ENCODE measurements at regions not wholly inside any gene's neighbourhood (a gene's known extent, or its start where the extent isn't known, plus 50 kb on each side); places are given as distances from the start of the nearest gene placed in this dataset.

DNA sequence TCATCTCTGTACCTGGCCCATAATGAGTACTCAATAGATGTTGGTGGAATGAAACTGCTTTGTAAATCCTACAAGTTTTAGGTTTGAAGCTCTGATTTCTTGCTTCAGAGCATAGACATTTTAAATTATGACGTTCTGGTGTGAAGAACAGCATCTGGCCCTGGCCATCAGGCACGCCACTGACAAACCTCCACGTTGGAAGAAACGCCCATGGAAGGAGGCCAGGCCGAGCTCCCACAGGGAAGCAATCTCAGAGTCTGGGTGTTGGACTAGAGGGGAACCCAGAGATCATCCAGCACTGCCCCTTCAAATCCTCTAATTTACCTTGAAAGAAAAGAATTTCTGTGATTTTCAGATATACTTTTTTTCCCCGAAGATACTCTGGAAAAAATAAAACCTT, 328.1 kb upstream of the RGMA start:
- ATAC-seq: no peak
- H3K27ac Mint-ChIP-seq: no peak overlapping the region
- no peak overlapping the region for H3K4me3 Mint-ChIP-seq
- H3K27me3 Mint-ChIP-seq: no peaks in the 10 kb centered on the region
- no peaks in the 10 kb centered on the region for H3K4me1 Mint-ChIP-seq
- H3K36me3 Mint-ChIP-seq: no peaks in the 10 kb centered on the region
- H3K9me3 Mint-ChIP-seq: no peaks in the 10 kb centered on the region

DNA sequence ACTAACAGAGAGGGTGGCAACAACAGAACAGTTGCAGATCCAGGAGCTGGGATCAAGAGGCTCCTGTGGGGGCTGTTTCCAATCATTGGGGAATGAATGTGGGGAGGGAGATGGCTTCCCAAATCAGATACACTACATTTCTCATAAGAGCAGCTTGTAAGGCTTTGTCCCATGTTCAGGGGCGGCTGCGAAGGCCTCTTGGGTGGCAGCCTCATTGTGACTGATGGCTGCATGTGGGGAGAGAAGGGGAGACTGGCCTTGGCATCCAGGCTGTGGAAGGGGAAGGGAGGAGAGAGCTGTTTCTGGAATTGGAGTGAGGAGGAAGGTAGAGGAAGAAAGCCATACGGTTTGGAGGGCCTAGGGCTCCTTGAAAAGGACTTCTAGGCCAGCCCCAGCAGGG, 326.6 kb upstream of the RGMA start:
- H3K4me3 Mint-ChIP-seq: no peak overlapping the region
- no peaks in the 10 kb centered on the region for H3K4me1 Mint-ChIP-seq
- no peaks in the 10 kb centered on the region for H3K36me3 Mint-ChIP-seq
- no peaks in the 10 kb centered on the region for H3K27me3 Mint-ChIP-seq
- H3K27ac Mint-ChIP-seq: no peak overlapping the region
- peaks cover 6% of the 10 kb centered on the region for H3K9me3 Mint-ChIP-seq
- no peak for ATAC-seq

DNA sequence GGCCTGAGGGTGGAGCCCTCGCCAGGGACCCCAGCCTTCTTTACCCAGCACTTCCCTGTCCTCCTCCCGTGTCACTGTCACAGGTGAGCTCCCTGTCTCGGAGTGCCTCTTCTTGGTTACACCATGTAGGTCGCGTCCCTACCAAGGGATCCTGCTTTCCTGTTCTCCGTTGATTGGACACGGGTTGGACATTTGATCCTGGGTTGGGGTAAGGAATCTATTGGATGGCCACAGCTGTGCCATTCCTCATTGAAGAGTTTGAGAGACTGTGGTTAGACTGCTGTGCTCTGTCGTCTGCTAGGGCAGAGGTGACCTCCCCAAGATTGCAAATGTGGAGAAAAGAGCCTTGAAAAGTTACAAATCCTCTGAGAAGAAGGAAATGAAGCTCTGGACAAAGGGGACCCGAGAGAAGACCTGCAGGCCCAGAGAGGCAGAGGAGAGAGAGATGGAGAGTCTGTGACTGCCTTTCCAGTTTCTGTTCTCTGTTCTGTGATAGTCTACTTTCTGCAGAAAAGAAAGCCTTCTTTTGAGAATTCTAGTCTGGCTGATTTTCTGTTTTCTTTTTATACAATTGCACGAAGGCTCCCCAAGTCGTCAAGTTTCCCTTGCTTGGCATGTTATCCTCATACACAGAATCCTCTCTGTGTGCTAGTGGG, 325.7 kb upstream of the RGMA start:
- Mint-ChIP-seq H3K9me3 (peaks cover 8% of the 10 kb centered on the region), H3K4me3 (no peak overlapping the region), H3K27ac (no peak overlapping the region), H3K36me3 (no peaks in the 10 kb centered on the region), H3K4me1 (no peaks in the 10 kb centered on the region), H3K27me3 (no peaks in the 10 kb centered on the region)
- peak; percentile 37 for ATAC-seq

DNA sequence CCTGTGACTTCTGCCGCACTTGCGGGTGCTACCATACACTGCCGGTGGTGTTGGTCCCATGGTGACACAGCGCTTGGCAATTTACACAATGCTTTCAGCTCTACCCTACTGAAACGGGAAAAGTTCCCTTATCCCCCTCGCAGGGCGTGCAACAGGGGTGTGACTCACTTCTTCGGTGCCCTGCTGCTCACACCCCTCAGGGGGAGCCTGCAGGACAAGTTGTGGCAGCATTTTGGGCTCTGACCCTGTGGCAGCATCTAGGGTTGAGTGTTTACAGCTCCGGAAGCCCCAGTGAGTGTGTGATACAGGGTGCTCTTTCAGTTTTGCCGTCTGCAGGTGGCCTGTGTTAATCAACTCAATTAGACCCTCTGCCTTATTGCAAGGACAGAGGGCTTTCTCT, 324.7 kb upstream of the RGMA start:
- no peaks in the 10 kb centered on the region for H3K4me1 Mint-ChIP-seq
- H3K4me3 Mint-ChIP-seq: no peak overlapping the region
- no peak overlapping the region for H3K27ac Mint-ChIP-seq
- H3K36me3 Mint-ChIP-seq: no peaks in the 10 kb centered on the region
- H3K9me3 Mint-ChIP-seq: peaks cover 8% of the 10 kb centered on the region
- no peaks in the 10 kb centered on the region for H3K27me3 Mint-ChIP-seq
- ATAC-seq: no peak

DNA sequence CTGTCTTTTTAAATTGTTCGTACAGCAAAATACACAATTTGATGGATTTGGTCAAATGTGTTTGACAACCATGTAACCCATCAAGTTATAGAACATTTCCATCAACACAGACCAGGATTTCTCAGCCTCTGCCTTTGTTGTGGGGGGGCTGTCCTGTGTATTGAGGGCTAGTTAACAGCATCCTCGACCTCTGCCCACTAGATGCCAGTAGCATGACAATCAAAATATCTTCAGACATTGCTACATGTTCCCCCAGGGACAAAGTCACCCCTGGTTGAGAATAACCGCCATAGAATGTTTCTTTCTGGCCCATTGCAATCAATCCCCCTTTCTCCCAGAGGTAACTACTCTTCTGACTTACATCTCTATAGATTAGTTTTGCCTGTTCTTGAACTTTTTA, 310.1 kb upstream of the RGMA start:
- Mint-ChIP-seq H3K36me3 (no peaks in the 10 kb centered on the region), H3K4me3 (no peak overlapping the region), H3K4me1 (no peaks in the 10 kb centered on the region), H3K27ac (no peak overlapping the region), H3K9me3 (peaks cover 9% of the 10 kb centered on the region), H3K27me3 (no peaks in the 10 kb centered on the region)
- no peak for ATAC-seq

DNA sequence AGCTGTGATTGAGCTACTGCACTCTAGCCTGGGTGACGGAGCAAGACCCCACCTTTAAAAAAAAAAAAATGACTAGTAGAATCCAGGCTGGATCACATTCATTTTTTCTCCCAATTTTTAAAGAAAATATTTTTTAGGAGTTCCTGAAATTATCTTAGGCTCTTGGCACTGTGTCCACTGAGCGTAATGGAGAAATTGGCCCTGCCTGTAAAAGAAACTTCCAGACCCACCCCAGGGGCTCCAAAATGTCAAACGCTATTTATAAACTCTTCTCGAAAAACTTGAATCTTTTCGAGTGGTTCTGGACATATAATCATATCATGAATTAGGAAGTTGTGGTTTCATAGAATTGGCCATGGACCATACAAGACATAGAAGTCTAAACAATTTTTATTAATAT, 300.2 kb upstream of the RGMA start:
- ATAC-seq: no peak
- Mint-ChIP-seq H3K27ac (no peak overlapping the region), H3K9me3 (peaks cover 6% of the 10 kb centered on the region), H3K36me3 (no peaks in the 10 kb centered on the region), H3K4me3 (no peak overlapping the region), H3K4me1 (no peaks in the 10 kb centered on the region), H3K27me3 (no peaks in the 10 kb centered on the region)

DNA sequence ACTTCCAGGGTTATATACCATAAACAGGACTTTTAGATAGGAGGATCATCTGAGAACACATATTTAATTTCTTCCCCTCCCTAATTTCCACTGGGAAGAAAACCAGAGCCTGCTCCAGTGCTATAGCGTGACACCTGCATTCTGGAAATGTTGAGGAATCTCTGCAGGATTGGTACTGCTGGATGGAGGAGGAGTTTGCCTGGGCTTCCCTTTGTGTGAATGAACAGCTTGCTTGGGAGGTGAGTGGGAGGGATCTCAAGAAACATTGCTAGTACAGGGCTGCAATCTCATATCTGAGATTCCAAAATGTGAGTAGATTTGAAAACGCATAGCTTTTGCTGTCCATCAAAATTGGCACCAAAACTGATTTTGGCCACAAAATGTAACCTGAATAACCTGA, 295.9 kb upstream of the RGMA start:
- Mint-ChIP-seq H3K27me3 (no peaks in the 10 kb centered on the region), H3K4me1 (no peaks in the 10 kb centered on the region), H3K4me3 (no peak overlapping the region), H3K27ac (no peak overlapping the region), H3K36me3 (no peaks in the 10 kb centered on the region), H3K9me3 (no peaks in the 10 kb centered on the region)
- no peak for ATAC-seq

DNA sequence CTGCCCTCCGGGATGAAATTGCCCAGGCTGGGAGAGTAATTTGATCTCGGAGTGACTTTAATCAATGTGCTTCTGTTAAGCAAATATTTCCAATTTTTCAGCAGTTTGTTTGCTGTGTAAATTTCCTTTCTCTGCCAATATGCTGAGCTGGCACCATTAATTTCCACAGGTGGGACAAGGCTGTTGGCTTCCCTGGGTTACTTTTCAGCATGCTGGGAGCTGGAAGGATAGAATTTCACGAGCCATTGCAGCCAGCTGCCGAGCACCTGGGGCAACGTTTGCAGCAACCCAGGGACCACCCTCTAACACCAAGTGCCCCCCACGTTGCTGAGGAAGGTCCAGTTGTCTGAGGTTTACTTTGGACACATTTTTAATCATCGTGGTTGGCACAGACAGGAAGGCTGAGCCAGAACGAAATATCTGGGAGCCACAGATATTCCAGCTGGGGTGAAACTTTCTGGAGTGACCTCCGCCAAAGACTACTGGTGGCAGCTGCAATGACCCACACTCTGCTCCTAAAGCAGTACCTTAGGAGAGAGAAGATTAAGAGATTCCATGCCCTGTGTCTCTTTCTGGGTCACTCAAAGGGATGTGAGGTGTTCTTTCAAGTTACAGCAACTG, 293.3 kb upstream of the RGMA start:
- Mint-ChIP-seq H3K27ac (no peak overlapping the region), H3K4me3 (no peak overlapping the region), H3K9me3 (peaks cover 4% of the 10 kb centered on the region), H3K4me1 (no peaks in the 10 kb centered on the region), H3K27me3 (no peaks in the 10 kb centered on the region), H3K36me3 (no peaks in the 10 kb centered on the region)
- ATAC-seq: no peak

DNA sequence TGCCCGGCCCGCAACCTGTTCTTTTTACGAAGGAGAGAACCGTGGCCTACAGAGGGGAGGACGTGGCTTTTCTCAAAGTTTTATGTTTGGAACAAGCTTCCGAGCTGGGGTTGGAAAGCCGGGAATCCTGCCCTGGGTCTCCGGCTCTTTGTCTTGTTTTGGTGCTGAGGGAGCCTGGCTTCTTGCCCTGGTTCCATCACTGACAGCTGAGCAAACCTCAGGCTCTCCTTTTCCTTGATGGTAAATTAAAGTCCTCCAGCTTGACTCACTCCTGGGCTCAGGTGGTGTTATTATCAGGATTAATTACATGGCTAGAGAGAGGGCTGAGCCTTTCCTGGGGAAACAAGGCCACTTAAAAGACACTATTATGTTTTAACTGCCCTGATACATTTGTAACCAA, 289.5 kb upstream of the RGMA start:
- H3K4me1 Mint-ChIP-seq: no peaks in the 10 kb centered on the region
- H3K36me3 Mint-ChIP-seq: no peaks in the 10 kb centered on the region
- no peak for ATAC-seq
- H3K4me3 Mint-ChIP-seq: no peak overlapping the region
- peaks cover 12% of the 10 kb centered on the region for H3K9me3 Mint-ChIP-seq
- peaks cover 9% of the 10 kb centered on the region for H3K27me3 Mint-ChIP-seq
- no peak overlapping the region for H3K27ac Mint-ChIP-seq

DNA sequence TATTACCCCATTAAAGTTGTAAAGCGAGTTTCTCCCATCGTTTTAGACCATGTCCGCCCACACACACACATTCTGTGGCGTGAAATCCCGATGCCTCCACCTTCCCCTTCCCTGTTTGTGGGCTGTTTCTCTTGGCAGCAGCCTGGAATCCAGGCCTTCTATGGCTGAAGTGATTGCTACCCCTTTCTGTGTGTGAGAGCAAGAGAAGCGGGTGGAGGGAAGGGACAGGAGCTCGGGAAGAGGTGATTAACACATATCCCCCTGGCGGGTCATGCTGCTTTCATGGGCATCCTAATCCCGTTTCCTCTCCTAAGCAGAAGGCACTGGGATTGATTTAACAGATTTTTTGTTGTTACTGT, 283.8 kb upstream of the RGMA start:
- Mint-ChIP-seq H3K27ac (no peak overlapping the region), H3K36me3 (no peaks in the 10 kb centered on the region), H3K27me3 (peaks cover 9% of the 10 kb centered on the region), H3K9me3 (peaks cover 12% of the 10 kb centered on the region), H3K4me3 (no peak overlapping the region), H3K4me1 (no peaks in the 10 kb centered on the region)
- no peak for ATAC-seq

DNA sequence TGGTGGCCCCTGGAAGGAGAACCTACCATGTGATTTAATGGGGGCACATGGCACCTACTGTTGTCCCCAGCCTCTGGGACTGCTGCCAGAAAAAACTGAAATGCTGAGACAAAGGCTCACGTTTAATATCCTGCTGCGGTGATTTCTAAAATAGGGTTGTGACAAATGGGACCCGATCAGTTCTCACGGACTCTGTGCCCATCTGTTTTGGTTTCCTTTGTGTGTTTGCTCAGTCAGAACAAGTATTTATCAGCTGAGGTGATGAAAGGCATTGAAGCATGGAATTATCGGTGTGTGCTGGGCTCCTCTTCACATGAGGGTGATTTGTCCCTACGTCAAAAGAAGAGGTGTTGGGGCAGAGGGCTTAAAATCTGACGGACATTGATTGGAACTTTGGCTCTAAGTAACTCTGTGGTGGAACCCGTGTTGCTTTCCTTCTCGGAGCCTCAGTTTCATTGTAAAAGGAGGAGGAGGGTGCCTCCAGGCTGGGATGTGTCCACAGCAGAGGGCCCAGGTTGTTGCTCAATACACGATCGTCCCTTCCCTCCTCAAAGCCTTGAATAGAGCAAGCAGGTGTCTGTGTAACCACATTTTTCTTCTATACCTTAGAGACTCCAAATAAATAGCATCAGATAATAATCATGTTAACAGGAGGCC, 283.3 kb upstream of the RGMA start:
- Mint-ChIP-seq H3K27me3 (peaks cover 9% of the 10 kb centered on the region), H3K9me3 (peaks cover 8% of the 10 kb centered on the region), H3K4me3 (no peak overlapping the region), H3K4me1 (no peaks in the 10 kb centered on the region), H3K36me3 (no peaks in the 10 kb centered on the region), H3K27ac (no peak overlapping the region)
- no peak for ATAC-seq

DNA sequence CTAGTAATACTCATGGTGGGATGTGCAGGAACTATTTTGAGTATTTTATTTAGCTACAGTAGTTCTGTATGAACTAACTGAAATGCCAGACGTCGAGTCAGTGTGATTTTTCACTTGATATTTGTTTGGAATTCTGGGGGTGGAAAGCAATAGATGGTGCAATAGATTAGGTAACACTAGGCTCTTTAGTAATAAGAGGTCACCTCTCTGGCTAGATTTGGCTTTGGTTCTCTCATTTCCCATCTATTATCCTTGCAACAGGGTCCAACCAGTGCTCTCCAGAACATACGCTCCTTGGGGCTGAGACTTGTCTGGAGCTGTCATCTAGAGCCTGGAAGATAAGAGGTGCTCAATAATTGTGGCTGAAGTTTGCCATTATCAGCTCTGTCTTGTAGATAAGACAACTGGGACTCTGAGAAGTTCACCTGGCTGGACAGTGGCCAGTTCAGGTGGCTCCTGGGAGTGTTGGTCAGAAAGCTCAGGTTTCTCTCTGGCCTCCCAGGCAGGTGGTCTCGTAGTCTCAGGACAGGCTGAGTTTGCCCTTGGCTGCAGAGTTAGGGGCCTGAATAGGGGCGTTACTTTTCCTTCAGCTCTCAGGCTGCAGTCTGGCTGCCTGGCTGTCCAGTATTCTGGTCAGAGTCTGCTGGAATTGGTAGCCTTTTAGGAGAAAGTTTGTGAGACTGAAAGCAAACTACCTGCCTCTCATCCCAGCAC, 277.5 kb upstream of the RGMA start:
- H3K27me3 Mint-ChIP-seq: no peaks in the 10 kb centered on the region
- no peak overlapping the region for H3K4me3 Mint-ChIP-seq
- H3K9me3 Mint-ChIP-seq: no peaks in the 10 kb centered on the region
- H3K4me1 Mint-ChIP-seq: no peaks in the 10 kb centered on the region
- H3K27ac Mint-ChIP-seq: no peak overlapping the region
- ATAC-seq: no peak
- no peaks in the 10 kb centered on the region for H3K36me3 Mint-ChIP-seq

DNA sequence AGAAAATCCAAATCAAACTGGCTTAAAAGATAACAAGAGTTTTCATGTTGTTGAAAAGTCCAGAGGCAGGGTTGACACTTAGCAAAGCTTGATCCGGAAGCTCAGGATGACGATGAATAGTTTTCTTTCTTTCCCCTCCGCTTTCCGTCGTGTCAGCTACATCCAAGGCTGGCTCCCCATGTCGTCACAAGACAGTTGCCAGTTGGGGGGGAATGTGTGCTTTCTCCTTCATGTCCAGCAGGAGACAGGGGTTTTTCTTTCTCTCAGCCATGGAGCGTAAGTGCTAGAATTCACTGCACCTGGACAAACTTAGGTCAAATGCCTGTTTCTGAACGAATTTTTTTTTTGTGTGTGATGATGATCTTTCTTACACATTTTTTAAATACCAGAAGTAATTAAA, 273.8 kb upstream of the RGMA start:
- Mint-ChIP-seq H3K27ac (no peak overlapping the region), H3K36me3 (no peaks in the 10 kb centered on the region), H3K4me3 (no peak overlapping the region), H3K9me3 (peaks cover 6% of the 10 kb centered on the region), H3K4me1 (no peaks in the 10 kb centered on the region), H3K27me3 (no peaks in the 10 kb centered on the region)
- ATAC-seq: no peak

DNA sequence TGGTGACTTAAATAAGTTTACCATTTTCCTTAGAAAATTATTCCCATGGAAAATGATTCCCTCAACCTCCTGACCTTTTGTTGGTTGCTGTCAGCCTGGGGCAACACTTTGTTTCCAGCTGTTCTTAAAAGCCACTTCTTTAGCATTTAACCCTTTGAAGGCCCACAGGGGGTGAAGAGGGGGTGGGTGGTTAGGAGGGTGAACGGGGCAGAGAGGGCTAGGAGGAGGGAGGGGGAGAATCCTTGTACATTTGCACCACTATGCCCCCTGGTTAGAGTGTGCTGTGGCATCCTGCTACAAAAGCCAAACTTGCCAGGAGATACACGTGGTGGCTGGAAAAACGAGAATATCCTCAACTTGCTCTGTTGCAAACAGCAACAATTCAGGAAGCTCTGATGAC, 273.2 kb upstream of the RGMA start:
- Mint-ChIP-seq H3K27ac (no peak overlapping the region), H3K9me3 (peaks cover 6% of the 10 kb centered on the region), H3K4me1 (no peaks in the 10 kb centered on the region), H3K27me3 (no peaks in the 10 kb centered on the region), H3K4me3 (no peak overlapping the region), H3K36me3 (no peaks in the 10 kb centered on the region)
- ATAC-seq: no peak

DNA sequence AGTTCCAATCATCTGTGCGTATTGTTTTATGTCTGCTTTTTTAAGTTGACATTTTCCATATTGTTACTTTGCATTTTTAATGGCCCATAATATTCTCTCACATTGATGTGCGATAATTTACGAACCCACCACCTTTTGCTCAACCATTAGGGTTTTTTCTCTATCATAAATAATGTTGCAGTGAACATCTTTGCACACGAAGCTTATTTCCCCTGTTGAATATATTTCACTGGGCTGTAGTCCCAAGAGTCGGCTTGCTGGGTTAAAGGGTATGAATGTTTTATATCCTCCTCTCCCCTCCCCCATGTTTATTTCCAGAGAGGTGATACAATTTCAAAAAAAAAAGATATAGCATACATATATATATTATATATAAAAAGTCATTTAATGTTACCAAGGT, 272.7 kb upstream of the RGMA start:
- Mint-ChIP-seq H3K27me3 (no peaks in the 10 kb centered on the region), H3K27ac (no peak overlapping the region), H3K9me3 (peaks cover 6% of the 10 kb centered on the region), H3K36me3 (no peaks in the 10 kb centered on the region), H3K4me3 (no peak overlapping the region), H3K4me1 (no peaks in the 10 kb centered on the region)
- no peak for ATAC-seq

DNA sequence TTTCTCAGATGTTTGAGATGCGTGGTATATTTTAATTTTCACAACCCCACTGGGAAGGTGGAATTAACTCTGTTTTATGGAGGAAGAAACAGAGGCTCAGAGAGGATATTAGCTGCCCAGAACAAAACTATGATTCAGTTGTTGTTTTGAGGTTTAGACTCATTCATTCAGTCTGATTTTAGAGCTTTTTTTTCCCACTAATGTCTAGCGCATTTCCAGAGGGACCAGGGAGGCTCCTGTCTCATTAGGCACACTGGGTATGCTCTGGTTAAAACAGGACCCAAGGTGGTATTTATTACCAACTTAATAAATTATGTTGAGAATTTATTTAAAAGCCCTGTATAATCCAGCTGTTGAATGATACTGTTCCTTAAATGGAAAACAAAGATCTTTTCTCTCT, 272.0 kb upstream of the RGMA start:
- no peaks in the 10 kb centered on the region for H3K4me1 Mint-ChIP-seq
- no peak for ATAC-seq
- H3K4me3 Mint-ChIP-seq: no peak overlapping the region
- no peaks in the 10 kb centered on the region for H3K27me3 Mint-ChIP-seq
- H3K36me3 Mint-ChIP-seq: no peaks in the 10 kb centered on the region
- H3K27ac Mint-ChIP-seq: no peak overlapping the region
- peaks cover 6% of the 10 kb centered on the region for H3K9me3 Mint-ChIP-seq

All from stimulated activated memory B cell treated with anti-CD40 and anti-IgM and Interleukin-4, amounts not matched to agents 10 μg/mL and 1 μg/mL and 100 μg/mL, for 72 hours (primary cell).